Keratinocyte (primary cell): ENCODE measurements at regions not wholly inside any gene's neighbourhood (a gene's known extent, or its start where the extent isn't known, plus 50 kb on each side); places are given as distances from the start of the nearest gene placed in this dataset.

Experiments
- CTCF ChIP-seq, 3 experiments: IDR thresholded peaks in 1 of 3; conservative IDR thresholded peaks in 1 of 3; optimal IDR thresholded peaks in 1 of 3; 2 replicates in 2 of 3; 3 replicates in 1 of 3; pipeline versions ENCODE3 to v1.5.1; 2011; ENCODE audit warnings: low read length in 3 of 3, mild to moderate bottlenecking in 3 of 3, moderate library complexity in 2 of 3, control low read depth in 1 of 3, inconsistent platforms in 1 of 3; ENCODE audit not compliant: insufficient read depth in 2 of 3; ENCODE audit errors: extremely low read depth in 1 of 3
- EZH2 ChIP-seq: IDR thresholded peaks from one replicate; pipeline ENCODE4 v1.6.1; 2012; ENCODE audit warnings: inconsistent platforms, mild to moderate bottlenecking, low read length, moderate library complexity

DNA sequence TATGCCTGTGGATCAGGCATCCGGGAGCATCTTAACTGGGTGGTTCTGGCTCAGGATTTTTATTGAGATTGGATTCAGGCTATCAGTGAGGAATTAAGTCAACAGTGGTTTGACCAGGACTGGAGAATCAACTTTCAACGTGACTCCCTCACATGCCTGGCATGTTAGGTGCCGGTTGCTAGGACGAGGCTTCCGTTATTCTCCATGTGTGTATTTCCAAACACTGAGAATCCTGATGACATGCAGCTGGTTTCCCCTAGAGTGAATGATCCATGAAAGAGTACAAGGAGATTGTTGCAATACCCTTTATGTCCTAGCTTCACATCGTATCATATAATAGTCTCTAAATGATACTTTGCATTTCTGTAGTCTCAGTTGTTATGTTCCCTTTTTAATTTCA is 529.2 kb downstream of the ANXA1 start:
- TF ChIP-seq CTCF (optimal IDR thresholded peaks at IDR 0.05 in 1 of 3, IDR thresholded peaks at IDR 0.05 in 1 of 3, conservative IDR thresholded peaks at IDR 0.05 in 1 of 3; ENCODE audit: extremely low read depth in 1 of 3, insufficient read depth in 2 of 3, low read length in 3 of 3), result no peak
- TF ChIP-seq EZH2, result no peak
